AG04449 (cell line): ENCODE measurements at regions not wholly inside any gene's neighbourhood (a gene's known extent, or its start where the extent isn't known, plus 50 kb on each side); places are given as distances from the start of the nearest gene placed in this dataset.

ENCODE experiments used
- CTCF ChIA-PET: fragments of 350-600 bp; formaldehyde crosslinking; extraction: SDS; loops from one replicate; lab custom pipeline; 2021; ENCODE audit warnings: antibody characterized with exemption; lab: Yijun Ruan, JAX
- POLR2A ChIA-PET: fragments of 400-600, 350-600 bp; formaldehyde crosslinking; extraction: SDS; loops from one replicate; lab custom pipeline; 2020; ENCODE audit warnings: antibody characterized with exemption, inconsistent platforms; lab: Yijun Ruan, JAX
- DNase-seq: peaks from one replicate; pipeline ENCODE4 v3.0.0-alpha.2; 2010; ENCODE audit warnings: low read depth, low spot score
- H3K4me3 ChIP-seq: 2 replicates; pipeline ENCODE4 v1.5.1; 2011; ENCODE audit warnings: low read depth, mild to moderate bottlenecking, control low read depth, low read length
- TF ChIP-seq, protein P1 (sequence below): IDR thresholded peaks from one replicate; pipeline ENCODE4 v1.5.1; 2011; ENCODE audit warnings: mild to moderate bottlenecking, moderate library complexity, low read length, control low read depth, inconsistent platforms; ENCODE audit not compliant: insufficient read depth; ENCODE audit errors: missing control alignments

DNA sequence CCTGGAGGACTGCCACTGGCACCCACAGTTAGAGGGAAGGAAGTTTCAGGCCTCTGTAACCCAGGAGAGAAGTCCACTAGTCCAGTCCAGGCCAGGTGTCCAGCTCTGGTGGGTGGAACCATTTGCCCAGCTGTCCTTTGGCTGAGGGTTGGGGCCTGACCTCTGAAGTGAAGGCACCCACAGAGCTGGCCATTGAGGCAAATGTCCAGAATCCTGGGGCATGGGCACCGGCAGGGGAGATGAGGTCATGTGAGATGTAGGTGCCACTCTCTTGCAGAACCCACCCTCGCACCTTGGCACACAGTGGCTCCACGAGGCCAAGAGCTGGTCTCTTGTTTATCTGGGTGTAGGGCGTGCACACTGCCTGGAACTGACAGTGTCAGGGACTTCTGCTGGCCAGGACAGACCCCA, 162.8 kb downstream of the SMAD6 start:
- DNase-seq, result no peak
- POLR2A ChIA-PET, result interaction anchor here (1.0 kb wide), 1 partner anchor 18 kb away, joined by 3 read pairs; no protein-coding TSS in a partner anchor
- TF ChIP-seq, protein P1, sequence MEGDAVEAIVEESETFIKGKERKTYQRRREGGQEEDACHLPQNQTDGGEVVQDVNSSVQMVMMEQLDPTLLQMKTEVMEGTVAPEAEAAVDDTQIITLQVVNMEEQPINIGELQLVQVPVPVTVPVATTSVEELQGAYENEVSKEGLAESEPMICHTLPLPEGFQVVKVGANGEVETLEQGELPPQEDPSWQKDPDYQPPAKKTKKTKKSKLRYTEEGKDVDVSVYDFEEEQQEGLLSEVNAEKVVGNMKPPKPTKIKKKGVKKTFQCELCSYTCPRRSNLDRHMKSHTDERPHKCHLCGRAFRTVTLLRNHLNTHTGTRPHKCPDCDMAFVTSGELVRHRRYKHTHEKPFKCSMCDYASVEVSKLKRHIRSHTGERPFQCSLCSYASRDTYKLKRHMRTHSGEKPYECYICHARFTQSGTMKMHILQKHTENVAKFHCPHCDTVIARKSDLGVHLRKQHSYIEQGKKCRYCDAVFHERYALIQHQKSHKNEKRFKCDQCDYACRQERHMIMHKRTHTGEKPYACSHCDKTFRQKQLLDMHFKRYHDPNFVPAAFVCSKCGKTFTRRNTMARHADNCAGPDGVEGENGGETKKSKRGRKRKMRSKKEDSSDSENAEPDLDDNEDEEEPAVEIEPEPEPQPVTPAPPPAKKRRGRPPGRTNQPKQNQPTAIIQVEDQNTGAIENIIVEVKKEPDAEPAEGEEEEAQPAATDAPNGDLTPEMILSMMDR, result no peak
- CTCF ChIA-PET, result interaction anchor here (0.8 to 5.9 kb wide), 10 partner anchors 8 to 261 kb away, joined by 3 to 36 read pairs (median 6); no protein-coding TSS in a partner anchor
- H3K4me3 ChIP-seq, result no peak overlapping the region

GRCh38 chr15:66865622-66866611, 163.9 kb downstream of the SMAD6 start:
- TF ChIP-seq, protein P1, result no peak
- ChIA-PET CTCF (interaction anchor here (1.9 to 5.9 kb wide), 3 partner anchors 14 to 262 kb away, joined by 7 to 36 read pairs (median 32); no protein-coding TSS in a partner anchor), POLR2A (no interaction called here)
- H3K4me3 ChIP-seq, result no peak overlapping the region
- DNase-seq, result no peak

GRCh38 chr15:66866656-66867055, 164.6 kb downstream of the SMAD6 start:
- CTCF ChIA-PET, result no interaction called here
- TF ChIP-seq, protein P1, result no peak
- POLR2A ChIA-PET, result no interaction called here
- no peak for DNase-seq
- no peak overlapping the region for H3K4me3 ChIP-seq

DNA sequence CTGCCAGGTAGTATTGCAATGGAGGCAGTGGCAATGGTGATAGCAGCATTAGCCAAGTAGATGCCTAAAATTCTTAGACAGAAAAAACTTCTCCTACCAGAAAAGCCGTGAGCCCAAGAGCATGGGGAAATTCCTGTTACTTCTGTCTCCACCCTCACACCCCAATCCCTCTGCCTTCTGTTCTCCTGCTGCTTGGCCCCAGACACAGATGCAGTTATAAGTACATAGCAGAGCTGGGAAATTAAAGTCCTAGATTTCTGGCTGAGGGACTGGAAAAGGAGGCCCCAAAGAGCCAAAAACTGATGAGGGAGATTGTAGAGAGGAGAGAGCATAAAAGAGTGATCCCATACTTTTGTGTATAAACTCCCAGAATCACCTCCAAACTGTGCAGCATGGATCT, 166.9 kb downstream of the SMAD6 start:
- CTCF ChIA-PET, result interaction anchor here (1.2 to 2.8 kb wide), 7 partner anchors 8 to 266 kb away, joined by 3 to 14 read pairs (median 4); no protein-coding TSS in a partner anchor
- H3K4me3 ChIP-seq, result no peak overlapping the region
- TF ChIP-seq, protein P1, result no peak
- POLR2A ChIA-PET, result interaction anchor here (1.4 kb wide), 1 partner anchor 15 kb away, joined by 3 read pairs; no protein-coding TSS in a partner anchor
- no peak for DNase-seq

DNA sequence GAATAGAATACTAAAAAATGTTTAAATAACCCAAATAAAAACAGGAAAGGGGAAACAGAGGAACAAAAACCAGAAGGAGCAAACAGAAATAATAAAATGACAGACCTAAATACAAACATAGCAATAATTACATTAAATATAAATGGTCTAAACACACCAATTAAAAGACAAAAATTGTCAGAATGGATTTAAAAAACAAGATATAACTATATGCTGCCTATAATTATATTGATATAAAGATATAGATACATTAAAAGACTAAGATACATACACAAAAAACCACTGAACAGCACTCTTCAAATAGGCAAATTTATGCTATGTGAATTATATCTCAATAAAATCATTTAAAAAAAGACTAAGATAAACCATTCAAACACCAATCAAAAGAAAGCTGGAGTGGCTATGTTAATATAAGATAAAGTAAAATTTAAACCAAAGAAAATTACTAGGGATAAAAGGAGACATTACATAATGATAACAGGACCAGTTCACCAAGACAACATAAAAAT, 168.9 kb downstream of the SMAD6 start:
- no peak overlapping the region for H3K4me3 ChIP-seq
- ChIA-PET POLR2A (interaction anchor here (1.4 kb wide), 1 partner anchor 12 kb away, joined by 6 read pairs; no protein-coding TSS in a partner anchor), CTCF (interaction anchor here (0.7 to 3.7 kb wide), 4 partner anchors 8 to 173 kb away, joined by 3 to 18 read pairs (median 3); no protein-coding TSS in a partner anchor)
- TF ChIP-seq, protein P1, result no peak
- DNase-seq, result no peak
